GM12878 (cell line): ENCODE measurements at regions not wholly inside any gene's neighbourhood (a gene's known extent, or its start where the extent isn't known, plus 50 kb on each side); places are given as distances from the start of the nearest gene placed in this dataset.

Experiments used
- CBX3 ChIP-seq: fragments of 200-600 bp; sonication (generic); IDR thresholded peaks from 2 replicates; pipeline ENCODE4 v1.6.1; 2016; ENCODE audit warnings: low read depth, borderline replicate concordance
- CEBPB ChIP-seq, 2 experiments: fragments of 150-350 bp in 1 of 2; IDR thresholded peaks; 2 replicates each; pipeline ENCODE4 v1.6.1; 2012 to 2014; ENCODE audit warnings: low read depth in 2 of 2, low read length in 2 of 2, borderline replicate concordance in 1 of 2, inconsistent platforms in 1 of 2
- FOXM1 ChIP-seq: IDR thresholded peaks from 2 replicates; pipeline ENCODE4 v1.6.1; 2012; ENCODE audit warnings: low read depth, mild to moderate bottlenecking, inconsistent platforms, low read length, moderate library complexity
- HDAC2 ChIP-seq: fragments of 200-600 bp; sonication (generic); IDR thresholded peaks from 2 replicates; pipeline ENCODE4 v1.6.1; 2017
- HDAC6 ChIP-seq: fragments of 200-600 bp; sonication (generic); IDR thresholded peaks from one replicate; pipeline ENCODE4 v1.8.0; 2017; ENCODE audit warnings: antibody characterized with exemption; ENCODE audit not compliant: unreplicated experiment
- JUNB ChIP-seq: IDR thresholded peaks from 2 replicates; pipeline ENCODE4 v1.6.1; 2016; ENCODE audit warnings: antibody characterized with exemption, mild to moderate bottlenecking
- NRF1 ChIP-seq: conservative IDR thresholded peaks from 2 replicates; pipeline ENCODE4 v1.6.1; 2011; ENCODE audit warnings: mild to moderate bottlenecking, low read depth, low read length, improper control_type of control experiment
- POLR2A ChIP-seq: IDR thresholded peaks from 2 replicates; pipeline ENCODE4 v1.6.1; 2011; ENCODE audit warnings: low read depth, mild to moderate bottlenecking, low read length
- POLR2AphosphoS5 ChIP-seq: IDR thresholded peaks from 2 replicates; pipeline ENCODE4 v1.6.1; 2011; ENCODE audit warnings: mild to moderate bottlenecking, low read length, inconsistent platforms
- TAF1 ChIP-seq: IDR thresholded peaks from 2 replicates; pipeline ENCODE4 v1.6.1; 2011; ENCODE audit warnings: mild to moderate bottlenecking, low read depth, low read length, borderline replicate concordance
- TF ChIP-seq, protein P1 (sequence below), 3 experiments: IDR thresholded peaks in 2 of 3; conservative IDR thresholded peaks in 1 of 3; 2 replicates each; pipeline ENCODE4 v1.5.1; 2011; ENCODE audit warnings: low read depth in 3 of 3, low read length in 3 of 3, mild to moderate bottlenecking in 3 of 3, control low read depth in 2 of 3, moderate library complexity in 2 of 3, inconsistent platforms in 1 of 3, mixed read lengths in 1 of 3; ENCODE audit not compliant: control insufficient read depth in 2 of 3, insufficient read depth in 1 of 3; ENCODE audit errors: extremely low read depth in 1 of 3

DNA sequence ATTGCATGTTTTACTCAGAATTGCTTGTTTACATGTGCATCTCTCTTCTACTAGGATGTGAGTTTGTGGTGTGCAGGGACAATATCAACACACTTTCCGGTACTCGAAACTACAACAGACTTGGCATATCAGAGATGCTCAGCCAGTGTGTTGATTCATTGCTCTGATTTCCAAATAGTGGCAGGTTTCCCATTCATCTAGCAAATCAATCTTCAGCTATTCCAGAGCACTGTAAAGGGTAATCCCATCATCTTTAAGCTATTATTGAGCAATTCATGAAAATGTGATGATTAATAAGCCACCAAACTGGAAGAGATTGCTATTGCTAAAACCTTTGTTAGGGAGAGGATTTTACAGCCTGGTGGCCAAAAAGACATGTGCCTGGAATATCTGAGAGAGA is 574.2 kb upstream of the CPEB2 start:
- no peak for TF ChIP-seq NRF1
- TF ChIP-seq CBX3, result no peak
- no peak for TF ChIP-seq HDAC2
- no peak for TF ChIP-seq POLR2A
- TF ChIP-seq, protein P1, sequence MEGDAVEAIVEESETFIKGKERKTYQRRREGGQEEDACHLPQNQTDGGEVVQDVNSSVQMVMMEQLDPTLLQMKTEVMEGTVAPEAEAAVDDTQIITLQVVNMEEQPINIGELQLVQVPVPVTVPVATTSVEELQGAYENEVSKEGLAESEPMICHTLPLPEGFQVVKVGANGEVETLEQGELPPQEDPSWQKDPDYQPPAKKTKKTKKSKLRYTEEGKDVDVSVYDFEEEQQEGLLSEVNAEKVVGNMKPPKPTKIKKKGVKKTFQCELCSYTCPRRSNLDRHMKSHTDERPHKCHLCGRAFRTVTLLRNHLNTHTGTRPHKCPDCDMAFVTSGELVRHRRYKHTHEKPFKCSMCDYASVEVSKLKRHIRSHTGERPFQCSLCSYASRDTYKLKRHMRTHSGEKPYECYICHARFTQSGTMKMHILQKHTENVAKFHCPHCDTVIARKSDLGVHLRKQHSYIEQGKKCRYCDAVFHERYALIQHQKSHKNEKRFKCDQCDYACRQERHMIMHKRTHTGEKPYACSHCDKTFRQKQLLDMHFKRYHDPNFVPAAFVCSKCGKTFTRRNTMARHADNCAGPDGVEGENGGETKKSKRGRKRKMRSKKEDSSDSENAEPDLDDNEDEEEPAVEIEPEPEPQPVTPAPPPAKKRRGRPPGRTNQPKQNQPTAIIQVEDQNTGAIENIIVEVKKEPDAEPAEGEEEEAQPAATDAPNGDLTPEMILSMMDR (IDR thresholded peaks at IDR 0.05 in 2 of 3, conservative IDR thresholded peaks at IDR 0.05 in 1 of 3; ENCODE audit: control insufficient read depth in 2 of 3, extremely low read depth in 1 of 3, insufficient read depth in 1 of 3, low read depth in 3 of 3, low read length in 3 of 3), result no peak
- TF ChIP-seq POLR2AphosphoS5, result no peak
- no peak for TF ChIP-seq CEBPB (IDR thresholded peaks at IDR 0.05; ENCODE audit: borderline replicate concordance in 1 of 2, low read depth in 2 of 2, low read length in 2 of 2)
- TF ChIP-seq TAF1, result no peak
- no peak for TF ChIP-seq HDAC6
- no peak for TF ChIP-seq JUNB
- TF ChIP-seq FOXM1, result no peak
